ENCODE measurements at regions not wholly inside any gene's neighbourhood (a gene's known extent, or its start where the extent isn't known, plus 50 kb on each side); places are given as distances from the start of the nearest gene placed in this dataset.
"Not testable (repeated sequence)": the region's sequence is repeated elsewhere in the genome, so short reads cannot be mapped to it uniquely, and the experiment has no call there.

- DNase-seq (ENCODE audit: low spot score) = no peak
These were observed 51.3 kb upstream of the CADPS start for GRCh38 chr3:62926494-62926893.

DNA sequence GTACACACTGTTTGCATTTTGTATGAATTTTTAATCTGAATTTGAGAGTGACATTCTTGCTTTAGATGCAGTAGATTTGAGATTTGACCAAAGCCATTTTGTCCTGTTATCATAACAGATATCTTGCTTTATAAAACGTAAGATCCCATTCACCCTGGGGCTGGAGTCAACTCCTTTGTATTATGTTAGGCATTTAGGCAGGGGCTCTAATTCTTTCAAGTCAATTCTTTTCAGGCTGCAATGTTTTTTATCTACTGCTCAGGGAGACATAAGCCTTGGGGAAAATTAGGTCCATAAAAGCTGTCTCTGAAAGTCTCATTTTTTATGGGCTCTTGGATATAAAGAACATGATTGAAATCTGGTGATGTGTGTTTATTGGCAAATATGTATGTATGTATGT is 53.0 kb upstream of the CADPS start:
- no peak for DNase-seq (ENCODE audit: low spot score)

DNA sequence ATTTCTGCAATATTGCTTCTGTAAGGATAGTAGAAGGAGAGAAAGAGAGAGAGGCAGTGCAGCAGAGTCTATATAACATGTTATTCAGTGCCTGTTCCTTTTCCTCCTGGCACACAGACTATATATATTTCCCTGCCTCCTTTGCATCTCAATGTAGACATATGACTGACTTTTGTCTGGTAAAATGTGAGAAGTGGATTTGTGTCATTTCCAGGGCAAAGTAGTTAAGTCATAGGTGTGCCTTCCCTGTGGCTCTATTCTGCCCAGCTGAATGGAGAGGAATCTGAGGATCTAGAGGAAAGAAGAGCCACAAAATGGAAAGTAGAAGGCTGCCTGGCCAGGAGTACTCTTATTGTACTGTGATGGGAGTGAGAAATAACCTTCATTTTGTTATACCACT is 54.6 kb upstream of the CADPS start:
- no peak for DNase-seq (ENCODE audit: low spot score)

- no peak for DNase-seq (ENCODE audit: low spot score)
These were observed 60.6 kb upstream of the CADPS start for GRCh38 chr3:62935793-62936192.

DNA sequence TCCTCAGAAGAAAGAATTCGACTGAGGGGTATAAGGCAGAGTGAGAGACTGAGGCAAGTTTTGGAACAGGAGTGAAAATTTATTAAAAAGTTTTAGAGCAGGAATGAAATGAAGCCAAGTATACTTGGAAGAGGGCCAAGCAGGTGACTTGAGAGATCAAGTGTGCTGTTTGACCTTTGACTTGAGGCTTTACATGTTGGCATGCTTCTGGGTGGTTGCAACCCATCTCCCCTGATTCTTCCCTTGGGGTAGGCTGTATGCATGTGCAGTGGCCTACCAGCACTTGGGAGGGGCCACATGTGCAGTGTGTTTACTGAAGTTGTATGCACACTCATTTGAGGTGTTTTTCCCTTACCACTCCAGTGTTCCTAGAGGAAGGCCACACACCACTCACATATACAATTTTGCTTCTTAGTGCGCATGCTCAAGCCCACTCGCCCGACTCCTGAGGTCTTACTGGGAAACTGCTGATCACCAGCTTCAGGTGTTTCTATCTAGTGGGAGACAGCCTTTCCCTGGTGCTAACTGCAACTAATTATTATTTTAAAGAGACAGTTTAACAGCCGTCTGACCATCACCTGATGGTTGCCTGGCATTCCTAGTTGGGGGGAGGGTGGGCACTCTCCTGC is 61.5 kb upstream of the CADPS start:
- no peak for DNase-seq (ENCODE audit: low spot score)

- peak; percentile 60 for DNase-seq (ENCODE audit: low spot score)
These were observed 63.4 kb upstream of the CADPS start for GRCh38 chr3:62938583-62938982.

DNA sequence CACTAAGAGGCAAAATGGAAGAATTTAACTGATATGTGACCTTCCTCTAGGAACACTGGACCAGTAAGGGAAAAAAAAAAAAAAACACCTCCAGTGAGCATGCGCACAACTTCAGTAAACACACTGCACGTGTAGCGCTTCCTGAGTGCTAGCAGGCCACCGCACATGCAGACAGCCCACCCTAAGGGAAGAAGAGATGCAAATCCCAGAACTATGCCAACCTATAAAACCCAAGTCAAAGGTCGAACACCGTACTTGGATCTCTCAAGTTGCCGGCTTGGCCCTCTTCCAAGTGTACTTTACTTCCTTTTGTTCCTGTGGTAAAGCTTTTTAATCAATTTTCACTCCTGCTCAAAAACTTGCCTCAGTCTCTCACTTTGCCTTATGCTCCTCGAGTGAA is 64.5 kb upstream of the CADPS start:
- DNase-seq (ENCODE audit: low spot score) = no peak

- peak; percentile 54 for DNase-seq (ENCODE audit: low spot score)
These were observed 65.8 kb upstream of the CADPS start for GRCh38 chr3:62940771-62941563.

DNA sequence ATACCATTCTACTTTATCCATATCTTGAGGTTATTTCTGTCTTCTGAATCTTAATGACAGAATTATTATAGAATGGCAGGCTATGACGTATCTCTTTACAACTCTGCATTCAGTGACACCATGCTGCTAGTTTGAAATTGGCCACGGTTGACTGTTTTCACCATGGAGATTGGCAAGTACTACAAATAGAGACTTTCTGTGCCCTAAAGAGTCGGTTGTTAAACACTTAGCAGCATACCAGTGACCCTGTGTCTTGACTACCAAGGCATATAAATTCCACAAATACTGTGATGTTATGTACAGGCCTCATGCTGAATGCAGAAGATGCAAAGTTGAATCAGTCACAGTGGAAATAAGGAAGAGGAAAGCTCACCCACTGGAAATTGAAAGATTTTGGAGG is 67.0 kb upstream of the CADPS start:
- DNase-seq (ENCODE audit: low spot score) = no peak

- peak; percentile 90 for DNase-seq (ENCODE audit: low spot score)
These were observed 67.5 kb upstream of the CADPS start for GRCh38 chr3:62942764-62943163.

- DNase-seq (ENCODE audit: low spot score) = no peak
These were observed 73.7 kb upstream of the CADPS start for GRCh38 chr3:62948921-62949320.

DNA sequence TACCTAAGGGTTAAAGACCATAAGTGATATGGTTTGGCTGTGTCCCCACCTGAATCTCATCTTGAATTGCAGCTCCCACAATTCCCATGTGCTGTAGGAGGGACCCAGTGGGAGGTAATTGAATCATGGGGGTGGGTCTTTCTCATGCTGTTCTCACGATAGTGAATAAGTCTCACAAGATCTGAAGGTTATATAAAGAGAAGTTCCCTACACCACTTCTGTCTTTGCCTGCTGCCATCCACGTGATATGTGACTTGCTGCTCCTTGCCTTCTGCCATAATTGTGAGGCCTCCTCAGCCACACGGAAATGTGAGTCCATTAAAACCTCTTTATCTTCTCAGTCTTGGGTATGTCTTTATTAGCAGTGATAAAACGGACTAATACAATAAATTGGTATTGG is 75.0 kb upstream of the CADPS start:
- DNase-seq (ENCODE audit: low spot score) = no peak

- no peak for DNase-seq (ENCODE audit: low spot score)
These were observed 75.9 kb upstream of the CADPS start for GRCh38 chr3:62951037-62951613.

DNA sequence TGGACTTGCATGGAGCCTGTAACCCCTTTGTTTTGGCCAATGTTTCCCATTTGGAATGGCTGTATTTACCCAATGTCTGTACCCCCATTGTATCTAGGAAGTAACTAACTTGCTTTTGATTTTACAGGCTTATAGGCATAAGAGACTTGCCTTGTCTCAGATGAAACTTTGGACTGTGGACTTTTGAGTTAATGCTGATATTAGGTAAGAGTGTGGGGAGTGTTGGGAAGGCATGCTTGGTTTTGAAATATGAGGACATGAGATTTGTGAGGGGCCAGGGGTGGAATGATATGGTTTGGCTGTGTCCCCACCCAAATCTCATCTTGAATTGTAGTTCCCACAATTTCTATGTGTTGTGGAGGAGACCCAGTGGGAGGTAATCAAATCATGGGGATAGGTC is 76.7 kb upstream of the CADPS start:
- DNase-seq (ENCODE audit: low spot score) = not testable (repeated sequence)

DNA sequence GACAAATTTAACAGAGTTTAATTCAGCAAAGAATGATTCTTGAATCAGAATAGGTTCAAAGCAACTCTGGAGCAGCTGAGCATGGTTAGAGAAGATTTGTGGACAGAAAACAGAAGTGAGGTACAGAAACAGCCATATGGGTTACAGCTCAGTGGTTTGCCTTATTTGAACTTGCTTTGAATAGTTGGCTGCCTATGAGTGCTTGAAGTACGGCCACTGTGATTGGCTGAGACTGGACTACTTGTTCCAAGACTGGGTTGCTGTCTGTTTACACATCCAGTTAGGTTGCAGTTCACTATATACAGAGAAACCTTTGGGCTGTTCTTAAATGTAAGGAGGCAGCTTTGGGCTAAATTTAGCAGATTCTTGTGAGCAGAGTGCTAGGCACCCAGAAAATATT is 79.4 kb upstream of the CADPS start:
- no peak for DNase-seq (ENCODE audit: low spot score)

GRCh38 chr3:62955126-62955525 is 79.9 kb upstream of the CADPS start:
- no peak for DNase-seq (ENCODE audit: low spot score)

DNA sequence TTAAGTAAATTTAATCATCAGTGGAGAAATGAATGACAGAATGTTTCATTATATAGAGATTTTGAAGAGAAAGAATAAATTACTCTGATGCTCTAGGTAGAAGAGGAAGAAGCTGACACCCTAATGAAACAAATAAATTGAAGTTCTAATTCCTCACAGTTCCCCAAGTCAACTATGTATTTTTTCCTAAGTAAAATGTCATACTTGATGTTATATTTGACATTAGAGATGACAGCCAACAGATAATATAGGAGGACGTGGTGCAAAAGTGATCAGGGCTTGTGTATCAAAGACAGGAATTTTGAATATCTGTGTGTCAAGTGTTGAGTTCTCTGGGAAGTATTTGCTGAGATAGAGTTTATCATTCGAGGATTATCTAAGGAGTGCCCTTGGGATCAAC is 81.2 kb upstream of the CADPS start:
- no peak for DNase-seq (ENCODE audit: low spot score)

DNA sequence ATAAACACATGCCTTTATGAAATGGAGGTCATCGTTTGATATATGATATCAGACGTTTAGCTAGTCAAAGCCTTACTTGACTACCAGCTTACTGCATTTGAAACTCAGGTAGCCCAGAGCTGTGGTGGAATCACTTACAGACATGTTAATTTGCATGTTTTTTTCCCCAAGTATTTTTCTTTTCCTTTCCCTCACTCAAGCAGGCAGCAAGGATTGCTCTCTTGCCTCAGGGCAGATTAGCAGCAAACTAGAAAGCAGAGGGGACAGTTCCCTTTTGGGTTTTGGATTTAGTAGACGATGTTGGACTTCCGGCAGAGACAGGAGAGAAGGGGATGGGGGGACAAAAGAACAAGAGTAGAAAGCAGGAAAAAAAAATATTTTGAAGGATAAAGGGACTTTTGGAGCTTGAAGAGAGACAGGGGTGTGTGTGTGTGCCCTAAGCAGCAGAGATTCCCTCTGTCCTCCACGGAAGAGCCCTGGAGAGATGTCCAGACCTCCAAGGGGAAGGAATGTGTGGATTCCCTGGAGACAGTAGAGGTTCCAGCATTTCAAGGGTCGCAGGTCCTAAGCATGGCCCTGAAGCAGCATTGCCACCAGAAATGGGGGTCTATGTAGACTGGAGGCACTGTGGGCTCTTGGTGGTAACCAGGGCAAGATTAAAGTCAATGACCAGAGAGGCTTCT is 86.8 kb upstream of the CADPS start:
- DNase-seq (ENCODE audit: low spot score) = no peak

DNA sequence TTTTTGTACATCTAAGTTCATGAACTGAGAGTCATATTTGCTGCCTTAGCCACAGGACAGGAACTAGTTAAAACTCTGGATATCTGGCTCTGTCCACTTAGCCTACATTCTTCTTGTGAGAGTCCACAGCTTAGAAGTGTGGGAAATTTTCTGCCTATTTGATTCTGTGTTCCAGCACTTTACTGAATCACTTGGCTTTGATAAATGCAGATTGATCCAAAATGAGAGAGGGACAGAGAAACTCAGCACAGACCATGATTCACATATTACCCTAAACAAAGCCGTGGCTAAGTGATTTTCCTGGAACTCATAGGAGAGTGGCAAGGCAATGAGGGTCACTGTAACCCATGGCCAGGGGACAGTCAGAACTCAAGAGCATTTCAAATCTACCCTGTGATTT is 87.5 kb upstream of the CADPS start:
- DNase-seq (ENCODE audit: low spot score) = no peak

DNA sequence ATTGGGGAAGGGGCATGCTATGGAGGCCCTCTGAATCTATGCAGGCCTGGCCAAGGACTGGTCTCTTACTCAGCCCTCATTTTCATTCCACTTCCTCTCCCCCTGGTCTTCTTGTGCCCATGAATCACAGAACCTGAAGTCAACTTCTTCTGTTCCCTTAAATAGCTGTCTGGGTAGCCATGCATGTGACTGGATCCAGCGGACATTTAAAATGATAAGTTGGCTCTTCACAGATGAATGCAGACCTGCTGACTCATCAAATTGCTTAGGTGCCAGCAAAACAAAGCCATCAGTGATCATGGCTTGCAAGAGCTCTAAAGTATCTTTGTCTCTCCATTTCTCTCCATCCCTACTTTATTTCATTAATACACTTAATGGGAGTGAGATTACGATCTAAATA is 90.1 kb upstream of the CADPS start:
- peak; percentile 88 for DNase-seq (ENCODE audit: low spot score)

DNA sequence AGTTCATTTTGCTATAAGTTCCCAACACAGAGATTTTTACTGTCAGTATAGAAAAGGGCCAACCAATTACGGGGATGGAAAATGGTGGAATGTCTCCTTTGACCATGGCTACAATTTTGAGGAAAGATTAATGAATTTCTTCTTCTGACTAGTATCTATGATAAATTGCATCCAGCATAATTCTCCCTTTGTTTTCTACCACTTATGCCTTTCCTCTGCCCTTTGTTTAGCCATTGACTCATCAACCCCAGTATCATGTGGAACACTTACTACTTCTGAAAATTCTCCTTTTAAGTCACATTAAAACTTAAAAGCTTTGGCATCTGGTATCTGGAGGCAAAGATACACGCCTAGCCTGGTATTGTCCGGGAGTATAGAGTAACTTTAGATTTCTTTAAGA is 92.9 kb upstream of the CADPS start:
- peak; percentile 88 for DNase-seq (ENCODE audit: low spot score)

- no peak for DNase-seq (ENCODE audit: low spot score)
These were observed 95.4 kb upstream of the CADPS start for GRCh38 chr3:62970648-62971047.

DNA sequence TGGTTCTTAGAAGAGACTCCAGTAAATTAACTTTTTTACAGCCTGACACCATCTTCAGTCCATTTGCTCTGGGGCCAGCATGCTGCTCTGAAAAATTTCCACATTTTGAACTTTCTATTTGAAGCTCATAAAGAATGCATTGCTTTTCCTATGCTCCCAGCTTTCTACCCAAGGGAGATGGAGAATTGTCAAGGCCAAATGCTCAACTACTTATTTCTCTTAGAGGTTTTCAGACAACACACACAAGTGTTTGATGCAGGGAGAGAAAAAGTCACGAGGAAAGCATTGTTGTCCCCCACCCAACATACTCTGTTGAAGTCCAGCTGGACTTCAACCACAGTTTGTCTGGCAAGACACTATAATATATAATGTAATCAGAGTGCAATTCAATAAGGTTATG is 100.3 kb upstream of the CADPS start:
- DNase-seq (ENCODE audit: low spot score) = no peak

Measured in COLO829 (cell line).